Iris pigment epithelial cell (primary cell): ENCODE measurements at regions not wholly inside any gene's neighbourhood (a gene's known extent, or its start where the extent isn't known, plus 50 kb on each side); places are given as distances from the start of the nearest gene placed in this dataset.
A peak's percentile ranks its signal among the peaks of the same experiment; 100 is the strongest.

ENCODE experiments used
- DNase-seq: peaks from one replicate; pipeline ENCODE4 v3.0.0-alpha.2; 2011; ENCODE audit warnings: low read depth

GRCh38 chr7:124692425-124692824 is 73.2 kb downstream of the GPR37 start:
- peak; percentile 23 for DNase-seq

- DNase-seq, result no peak
These were observed 74.8 kb downstream of the GPR37 start for GRCh38 chr7:124690840-124691239.

- DNase-seq, result no peak
These were observed 75.7 kb downstream of the GPR37 start for GRCh38 chr7:124689931-124690330.

- DNase-seq, result no peak
These were observed 76.1 kb downstream of the GPR37 start for GRCh38 chr7:124689523-124689922.

- peak; percentile 70 for DNase-seq
These were observed 76.6 kb downstream of the GPR37 start for GRCh38 chr7:124688991-124689390.

GRCh38 chr7:124686543-124687171 is 78.9 kb downstream of the GPR37 start:
- DNase-seq, result no peak

- no peak for DNase-seq
These were observed 83.6 kb downstream of the GPR37 start for GRCh38 chr7:124681946-124682345.

- no peak for DNase-seq
These were observed 85.3 kb downstream of the GPR37 start for GRCh38 chr7:124680304-124680703.

GRCh38 chr7:124679586-124680225 is 85.9 kb downstream of the GPR37 start:
- no peak for DNase-seq

GRCh38 chr7:124679146-124679545 is 86.4 kb downstream of the GPR37 start:
- DNase-seq, result no peak

GRCh38 chr7:124674451-124674850 is 91.1 kb downstream of the GPR37 start:
- DNase-seq, result no peak

- peak; percentile 4 for DNase-seq
These were observed 93.6 kb downstream of the GPR37 start for GRCh38 chr7:124672011-124672410.

- DNase-seq, result peak; percentile 22
These were observed 98.1 kb downstream of the GPR37 start for GRCh38 chr7:124667312-124668153.

GRCh38 chr7:124662937-124663336 is 102.7 kb downstream of the GPR37 start:
- DNase-seq, result no peak

GRCh38 chr7:124662372-124662771 is 103.2 kb downstream of the GPR37 start:
- no peak for DNase-seq

GRCh38 chr7:124655990-124656389 is 109.6 kb downstream of the GPR37 start:
- DNase-seq, result no peak

GRCh38 chr7:124652237-124652636 is 113.4 kb downstream of the GPR37 start:
- peak; percentile 48 for DNase-seq

- no peak for DNase-seq
These were observed 114.5 kb downstream of the GPR37 start for GRCh38 chr7:124651136-124651535.

- no peak for DNase-seq
These were observed 116.1 kb downstream of the GPR37 start for GRCh38 chr7:124649397-124650014.

- DNase-seq, result no peak
These were observed 117.8 kb downstream of the GPR37 start for GRCh38 chr7:124647630-124648306.

- DNase-seq, result no peak
These were observed 119.9 kb downstream of the GPR37 start for GRCh38 chr7:124645704-124646103.

- no peak for DNase-seq
These were observed 122.2 kb downstream of the GPR37 start for GRCh38 chr7:124643311-124643811.
